H9 (cell line): ENCODE measurements at regions not wholly inside any gene's neighbourhood (a gene's known extent, or its start where the extent isn't known, plus 50 kb on each side); places are given as distances from the start of the nearest gene placed in this dataset.

Experiments
- DNase-seq: peaks from one replicate; pipeline ENCODE4 v3.0.0-alpha.2; 2017
- H2AFZ ChIP-seq: one replicate; pipeline ENCODE4 v1.6.1; 2013; ENCODE audit warnings: mild to moderate bottlenecking, low read length, control low read depth, moderate library complexity
- H2AK5ac ChIP-seq: 2 replicates; pipeline ENCODE4 v1.6.1; 2013; ENCODE audit warnings: low read length, control low read depth, mixed read lengths; ENCODE audit not compliant: insufficient read length
- H2BK120ac ChIP-seq: one replicate; pipeline ENCODE4 v1.6.1; 2013; ENCODE audit warnings: low read depth, mild to moderate bottlenecking, low read length, control low read depth, inconsistent platforms; ENCODE audit not compliant: poor library complexity, severe bottlenecking
- H2BK12ac ChIP-seq: 2 replicates; pipeline ENCODE4 v1.6.1; 2013; ENCODE audit warnings: low read length, control low read depth, mixed read lengths, low read depth; ENCODE audit not compliant: insufficient read length
- H2BK15ac ChIP-seq: 2 replicates; pipeline ENCODE4 v1.6.1; 2013; ENCODE audit warnings: low read depth, low read length, control low read depth
- H2BK20ac ChIP-seq: one replicate; pipeline ENCODE4 v1.6.1; 2013; ENCODE audit warnings: low read depth, mild to moderate bottlenecking, low read length, control low read depth, inconsistent platforms; ENCODE audit not compliant: poor library complexity, severe bottlenecking
- H2BK5ac ChIP-seq: 2 replicates; pipeline ENCODE4 v1.6.1; 2013; ENCODE audit warnings: low read length, control low read depth, mixed read lengths; ENCODE audit not compliant: insufficient read length
- H3K14ac ChIP-seq: 2 replicates; pipeline ENCODE4 v1.6.1; 2013; ENCODE audit warnings: low read length, control low read depth; ENCODE audit not compliant: insufficient read depth
- H3K18ac ChIP-seq: 2 replicates; pipeline ENCODE4 v1.6.1; 2013; ENCODE audit warnings: low read depth, mild to moderate bottlenecking, mixed read lengths, low read length, control low read depth; ENCODE audit not compliant: insufficient read length
- H3K23ac ChIP-seq: 2 replicates; pipeline ENCODE4 v1.6.1; 2013; ENCODE audit warnings: low read length, control low read depth, mixed read lengths, low read depth; ENCODE audit not compliant: insufficient read length
- H3K23me2 ChIP-seq: 2 replicates; pipeline ENCODE4 v1.6.1; 2013; ENCODE audit warnings: low read depth, mild to moderate bottlenecking, mixed read lengths, low read length, control low read depth; ENCODE audit not compliant: insufficient read length, poor library complexity, severe bottlenecking
- H3K27ac ChIP-seq: 2 replicates; pipeline ENCODE4 v1.5.1; 2013; ENCODE audit warnings: low read length, control low read depth, mixed read lengths, low read depth; ENCODE audit not compliant: insufficient read length
- H3K27me3 ChIP-seq: 2 replicates; pipeline ENCODE4 v1.6.1; 2013; ENCODE audit warnings: low read length, control low read depth, inconsistent platforms; ENCODE audit not compliant: insufficient read depth
- H3K4ac ChIP-seq: 2 replicates; pipeline ENCODE4 v1.6.1; 2013; ENCODE audit warnings: low read depth, mild to moderate bottlenecking, control low read depth, inconsistent platforms, low read length, moderate library complexity
- H3K4me1 ChIP-seq: 2 replicates; pipeline ENCODE4 v1.6.1; 2013; ENCODE audit warnings: low read length, control low read depth, inconsistent platforms; ENCODE audit not compliant: insufficient read depth
- H3K4me2 ChIP-seq: 2 replicates; pipeline ENCODE4 v1.6.1; 2013; ENCODE audit warnings: low read length, control low read depth, mixed read lengths; ENCODE audit not compliant: insufficient read length, insufficient read depth
- H3K56ac ChIP-seq: 2 replicates; pipeline ENCODE4 v1.6.1; 2013; ENCODE audit warnings: low read depth, mild to moderate bottlenecking, mixed read lengths, low read length, control low read depth; ENCODE audit not compliant: insufficient read length
- H3K79me1 ChIP-seq: 2 replicates; pipeline ENCODE4 v1.6.1; 2013; ENCODE audit warnings: low read depth, mild to moderate bottlenecking, moderate library complexity, low read length, control low read depth, inconsistent platforms; ENCODE audit not compliant: insufficient read depth, poor library complexity, severe bottlenecking
- H3K79me2 ChIP-seq: 2 replicates; pipeline ENCODE4 v1.6.1; 2013; ENCODE audit warnings: low read length, control low read depth, inconsistent platforms; ENCODE audit not compliant: insufficient read depth
- H3K9ac ChIP-seq: 2 replicates; pipeline ENCODE4 v1.6.1; 2013; ENCODE audit warnings: low read length, control low read depth, mixed read lengths; ENCODE audit not compliant: insufficient read length; ENCODE audit errors: extremely low read depth
- H3K9me3 ChIP-seq: one replicate; pipeline ENCODE4 v1.6.1; 2013; ENCODE audit warnings: low read depth, low read length, inconsistent platforms; ENCODE audit not compliant: control insufficient read depth
- H3T11ph ChIP-seq: one replicate; pipeline ENCODE4 v1.6.1; 2013; ENCODE audit warnings: mild to moderate bottlenecking, low read length, control low read depth, inconsistent platforms
- H4K20me1 ChIP-seq: one replicate; pipeline ENCODE4 v1.6.1; 2013; ENCODE audit not compliant: control insufficient read depth, insufficient read length, insufficient read depth
- H4K5ac ChIP-seq: 2 replicates; pipeline ENCODE4 v1.6.1; 2013; ENCODE audit warnings: low read depth, mild to moderate bottlenecking, mixed read lengths, low read length, control low read depth; ENCODE audit not compliant: insufficient read length
- H4K8ac ChIP-seq: replicated peaks from 2 replicates; pipeline ENCODE4 v1.6.1; 2013; ENCODE audit warnings: low read length, control low read depth, mixed read lengths, low read depth; ENCODE audit not compliant: insufficient read length
- H4K91ac ChIP-seq: 2 replicates; pipeline ENCODE4 v1.6.1; 2013; ENCODE audit warnings: low read depth, mild to moderate bottlenecking, moderate library complexity, mixed read lengths, low read length, control low read depth; ENCODE audit not compliant: insufficient read length
- H3K27ac Mint-ChIP-seq, 3 experiments: 2 replicates in 2 of 3; 3 replicates in 1 of 3; pipeline ENCODE4 v1.8.0; 2020 to 2021; ENCODE audit warnings: mixed read lengths in 3 of 3, mild to moderate bottlenecking in 1 of 3, moderate library complexity in 1 of 3
- H3K27me3 Mint-ChIP-seq: 2 replicates; pipeline ENCODE4 v1.8.0; 2021; ENCODE audit warnings: low read depth, mild to moderate bottlenecking, moderate library complexity, mixed read lengths
- H3K36me3 Mint-ChIP-seq, 3 experiments: 2 replicates in 2 of 3; 3 replicates in 1 of 3; pipeline ENCODE4 v1.8.0; 2020 to 2021; ENCODE audit warnings: low read depth in 3 of 3, mixed read lengths in 3 of 3; ENCODE audit not compliant: insufficient read depth in 1 of 3
- H3K4me1 Mint-ChIP-seq, 2 experiments: 2 replicates each; pipeline ENCODE4 v1.8.0; 2020; ENCODE audit warnings: mixed read lengths in 2 of 2
- H3K4me3 Mint-ChIP-seq, 2 experiments: 2 replicates in 1 of 2; 3 replicates in 1 of 2; pipeline ENCODE4 v1.8.0; 2020 to 2021; ENCODE audit warnings: mild to moderate bottlenecking in 2 of 2, mixed read lengths in 2 of 2, moderate library complexity in 1 of 2
- H3K9me3 Mint-ChIP-seq, 2 experiments: 2 replicates in 1 of 2; 3 replicates in 1 of 2; pipeline ENCODE4 v1.8.0; 2020; ENCODE audit warnings: mild to moderate bottlenecking in 2 of 2, mixed read lengths in 2 of 2, moderate library complexity in 1 of 2
- CTCF ChIP-seq: fragments of 200-600 bp; sonication (generic); conservative IDR thresholded peaks from 3 replicates; pipeline ENCODE4 v1.8.0; 2021; ENCODE audit warnings: antibody characterized with exemption, mild to moderate bottlenecking
- whole genome bisulfite sequencing: extraction: QIAGEN DNeasy Blood & Tissue Kit; methylation state at CpG from one replicate; pipeline ENCODE4 v1.1.7; 2013; ENCODE audit warnings: missing lambda C conversion rate, low lambda C conversion rate, mixed read lengths; ENCODE audit not compliant: insufficient read length; ENCODE audit errors: extremely low coverage; 5-methylcytosine and 5-hydroxymethylcytosine counted together

GRCh38 chr10:78479467-78479866, 445.8 kb downstream of the RPS24 start:
- H2BK15ac ChIP-seq, result no peak overlapping the region
- no peaks in the 10 kb centered on the region for H3K9me3 ChIP-seq
- no peak overlapping the region for H3K14ac ChIP-seq
- no peak overlapping the region for H3K56ac ChIP-seq
- Mint-ChIP-seq H3K4me1 (peaks cover 7% of the 10 kb centered on the region in 2 experiments; a peak in 3 of 4 replicates), H3K9me3 (no peaks in the 10 kb centered on the region), H3K27me3 (peaks cover 7% of the 10 kb centered on the region), H3K27ac (no peak overlapping the region), H3K4me3 (no peak overlapping the region), H3K36me3 (no peaks in the 10 kb centered on the region)
- no peak overlapping the region for H3K18ac ChIP-seq
- no peak overlapping the region for H2BK12ac ChIP-seq
- H3K79me1 ChIP-seq, result no peaks in the 10 kb centered on the region
- H4K91ac ChIP-seq, result no peak overlapping the region
- no peak overlapping the region for H2AFZ ChIP-seq
- H3T11ph ChIP-seq, result no peak overlapping the region
- no peak overlapping the region for H3K4me2 ChIP-seq
- no peak for DNase-seq
- H3K27ac ChIP-seq, result no peak overlapping the region
- no peak overlapping the region for H3K4ac ChIP-seq
- no peak overlapping the region for H4K8ac ChIP-seq
- no peak overlapping the region for H2AK5ac ChIP-seq
- no peak for TF ChIP-seq CTCF
- H2BK20ac ChIP-seq, result no peak overlapping the region
- no peaks in the 10 kb centered on the region for H3K23me2 ChIP-seq
- H4K5ac ChIP-seq, result no peak overlapping the region
- no peaks in the 10 kb centered on the region for H3K4me1 ChIP-seq
- H3K23ac ChIP-seq, result no peak overlapping the region
- no peaks in the 10 kb centered on the region for H4K20me1 ChIP-seq
- WGBS, result no CpG with 5 or more reads among the region's 3 CpGs
- H3K79me2 ChIP-seq, result no peaks in the 10 kb centered on the region
- no peak overlapping the region for H3K9ac ChIP-seq
- H2BK5ac ChIP-seq, result no peak overlapping the region
- no peaks in the 10 kb centered on the region for H3K27me3 ChIP-seq
- no peak overlapping the region for H2BK120ac ChIP-seq
